Activated CD8-positive, alpha-beta memory T cell treated with anti-CD3 and anti-CD28 coated beads, Interleukin-2, amount 10 ng/mL, durations not matched to agents 7 days and 5 days (primary cell): ENCODE measurements at regions not wholly inside any gene's neighbourhood (a gene's known extent, or its start where the extent isn't known, plus 50 kb on each side); places are given as distances from the start of the nearest gene placed in this dataset.
"Not testable (repeated sequence)": the region's sequence is repeated elsewhere in the genome, so short reads cannot be mapped to it uniquely, and the experiment has no call there.

Experiments used
- ATAC-seq: fragments of 150-1000 bp; cut with Tn5 transposase; one replicate; pipeline ENCODE4 v1.10.0; 2021; ENCODE audit warnings: moderate library complexity
- CTCF ChIA-PET: fragments of 350-600 bp; sonication (Branson Sonifier 250); formaldehyde crosslinking; loops from one replicate; lab custom pipeline; 2021; ENCODE audit warnings: antibody characterized with exemption; lab: Charles Lee
- DNase-seq: peaks from one replicate; pipeline ENCODE4 v3.0.0-alpha.2; 2020
- H3K27ac Mint-ChIP-seq: one replicate; pipeline ENCODE4 v1.8.0; 2021; ENCODE audit warnings: mild to moderate bottlenecking, mixed read lengths
- H3K27me3 Mint-ChIP-seq: one replicate; pipeline ENCODE4 v1.8.0; 2021; ENCODE audit warnings: mixed read lengths
- H3K36me3 Mint-ChIP-seq: one replicate; pipeline ENCODE4 v1.8.0; 2021; ENCODE audit warnings: mild to moderate bottlenecking, mixed read lengths
- H3K4me1 Mint-ChIP-seq: one replicate; pipeline ENCODE4 v1.8.0; 2021; ENCODE audit warnings: mixed read lengths
- H3K4me3 Mint-ChIP-seq: one replicate; pipeline ENCODE4 v1.8.0; 2021; ENCODE audit warnings: mild to moderate bottlenecking, moderate library complexity, mixed read lengths
- H3K9me3 Mint-ChIP-seq: one replicate; pipeline ENCODE4 v1.8.0; 2022; ENCODE audit warnings: low read depth, mixed read lengths

GRCh38 chr11:133635244-133635739, 103.0 kb upstream of the OPCML start:
- Mint-ChIP-seq H3K27ac (no peak overlapping the region), H3K4me1 (no peaks in the 10 kb centered on the region), H3K27me3 (no peaks in the 10 kb centered on the region), H3K9me3 (no peaks in the 10 kb centered on the region), H3K36me3 (no peaks in the 10 kb centered on the region), H3K4me3 (no peak overlapping the region)
- CTCF ChIA-PET = no interaction called here
- no peak for DNase-seq
- ATAC-seq = no peak

GRCh38 chr11:133628371-133628770, 96.1 kb upstream of the OPCML start:
- CTCF ChIA-PET, H3K27ac Mint-ChIP-seq, H3K9me3 Mint-ChIP-seq, H3K4me3 Mint-ChIP-seq, DNase-seq, ATAC-seq, H3K36me3 Mint-ChIP-seq, H3K4me1 Mint-ChIP-seq, H3K27me3 Mint-ChIP-seq: not testable (repeated sequence)

GRCh38 chr11:133621611-133622010, 89.3 kb upstream of the OPCML start:
- Mint-ChIP-seq H3K27ac (no peak overlapping the region), H3K4me1 (no peaks in the 10 kb centered on the region), H3K4me3 (no peak overlapping the region), H3K9me3 (no peaks in the 10 kb centered on the region), H3K27me3 (no peaks in the 10 kb centered on the region), H3K36me3 (no peaks in the 10 kb centered on the region)
- no peak for ATAC-seq
- CTCF ChIA-PET = interaction anchor here (0.6 kb wide), 1 partner anchor 61 kb away, joined by 4 read pairs; no protein-coding TSS in a partner anchor
- DNase-seq = no peak

GRCh38 chr11:133619973-133620372, 87.7 kb upstream of the OPCML start:
- Mint-ChIP-seq H3K36me3 (no peaks in the 10 kb centered on the region), H3K4me3 (no peak overlapping the region), H3K4me1 (no peaks in the 10 kb centered on the region), H3K27ac (no peak overlapping the region), H3K27me3 (no peaks in the 10 kb centered on the region), H3K9me3 (peaks cover 3% of the 10 kb centered on the region)
- CTCF ChIA-PET = no interaction called here
- no peak for DNase-seq
- no peak for ATAC-seq

GRCh38 chr11:133619397-133619796, 87.1 kb upstream of the OPCML start:
- H3K27me3 Mint-ChIP-seq = no peaks in the 10 kb centered on the region
- no peaks in the 10 kb centered on the region for H3K36me3 Mint-ChIP-seq
- peaks cover 3% of the 10 kb centered on the region for H3K9me3 Mint-ChIP-seq
- no peak overlapping the region for H3K27ac Mint-ChIP-seq
- no peak overlapping the region for H3K4me3 Mint-ChIP-seq
- CTCF ChIA-PET = no interaction called here
- ATAC-seq (no peak), DNase-seq (no peak)
- no peaks in the 10 kb centered on the region for H3K4me1 Mint-ChIP-seq

GRCh38 chr11:133618544-133618943, 86.2 kb upstream of the OPCML start:
- Mint-ChIP-seq H3K9me3 (peaks cover 5% of the 10 kb centered on the region), H3K4me3 (no peak overlapping the region), H3K36me3 (no peaks in the 10 kb centered on the region), H3K27ac (no peak overlapping the region), H3K27me3 (no peaks in the 10 kb centered on the region), H3K4me1 (no peaks in the 10 kb centered on the region)
- CTCF ChIA-PET = no interaction called here
- no peak for DNase-seq
- ATAC-seq = no peak

GRCh38 chr11:133608496-133608895, 76.2 kb upstream of the OPCML start:
- DNase-seq = no peak
- Mint-ChIP-seq H3K4me3 (no peak overlapping the region), H3K27me3 (no peaks in the 10 kb centered on the region)

GRCh38 chr11:133606124-133606523, 73.8 kb upstream of the OPCML start:
- no peaks in the 10 kb centered on the region for H3K4me1 Mint-ChIP-seq
- H3K27ac Mint-ChIP-seq = no peak overlapping the region
- H3K4me3 Mint-ChIP-seq = no peak overlapping the region

More at GRCh38 chr11:133608496-133608895, 76.2 kb upstream of the OPCML start:
- H3K9me3 Mint-ChIP-seq = no peaks in the 10 kb centered on the region
- CTCF ChIA-PET = no interaction called here
- H3K36me3 Mint-ChIP-seq = no peaks in the 10 kb centered on the region
- H3K27ac Mint-ChIP-seq = no peak overlapping the region
- ATAC-seq = no peak
- no peaks in the 10 kb centered on the region for H3K4me1 Mint-ChIP-seq

GRCh38 chr11:133605482-133605881, 73.2 kb upstream of the OPCML start:
- DNase-seq = no peak
- CTCF ChIA-PET = no interaction called here
- no peaks in the 10 kb centered on the region for H3K9me3 Mint-ChIP-seq

More at GRCh38 chr11:133606124-133606523, 73.8 kb upstream of the OPCML start:
- DNase-seq (no peak), ATAC-seq (no peak)
- Mint-ChIP-seq H3K27me3 (no peaks in the 10 kb centered on the region), H3K9me3 (no peaks in the 10 kb centered on the region), H3K36me3 (no peaks in the 10 kb centered on the region)
- CTCF ChIA-PET = no interaction called here

GRCh38 chr11:133601641-133602040, 69.3 kb upstream of the OPCML start:
- Mint-ChIP-seq H3K27me3 (no peaks in the 10 kb centered on the region), H3K4me1 (no peaks in the 10 kb centered on the region), H3K27ac (no peak overlapping the region), H3K36me3 (no peaks in the 10 kb centered on the region), H3K4me3 (no peak overlapping the region), H3K9me3 (no peaks in the 10 kb centered on the region)
- CTCF ChIA-PET = no interaction called here
- DNase-seq (no peak), ATAC-seq (no peak)

More at GRCh38 chr11:133605482-133605881, 73.2 kb upstream of the OPCML start:
- ATAC-seq = no peak
- H3K36me3 Mint-ChIP-seq = no peaks in the 10 kb centered on the region
- H3K4me1 Mint-ChIP-seq = no peaks in the 10 kb centered on the region
- H3K27me3 Mint-ChIP-seq = no peaks in the 10 kb centered on the region
- H3K27ac Mint-ChIP-seq = no peak overlapping the region
- H3K4me3 Mint-ChIP-seq = no peak overlapping the region

GRCh38 chr11:133600786-133601185, 68.5 kb upstream of the OPCML start:
- DNase-seq (no peak), ATAC-seq (no peak)
- no peak overlapping the region for H3K4me3 Mint-ChIP-seq
- H3K27ac Mint-ChIP-seq = no peak overlapping the region
- H3K36me3 Mint-ChIP-seq = no peaks in the 10 kb centered on the region
- H3K9me3 Mint-ChIP-seq = no peaks in the 10 kb centered on the region
- no peaks in the 10 kb centered on the region for H3K27me3 Mint-ChIP-seq
- CTCF ChIA-PET = no interaction called here
- no peaks in the 10 kb centered on the region for H3K4me1 Mint-ChIP-seq

GRCh38 chr11:133600306-133600705, 68.0 kb upstream of the OPCML start:
- H3K4me3 Mint-ChIP-seq = no peak overlapping the region
- H3K27ac Mint-ChIP-seq = no peak overlapping the region
- H3K36me3 Mint-ChIP-seq = no peaks in the 10 kb centered on the region
- no peak for DNase-seq
- no peaks in the 10 kb centered on the region for H3K27me3 Mint-ChIP-seq
- no peaks in the 10 kb centered on the region for H3K9me3 Mint-ChIP-seq
- ATAC-seq = no peak
- no peaks in the 10 kb centered on the region for H3K4me1 Mint-ChIP-seq
- CTCF ChIA-PET = no interaction called here

- CTCF ChIA-PET = no interaction called here
- ATAC-seq = no peak
- no peaks in the 10 kb centered on the region for H3K9me3 Mint-ChIP-seq
- H3K4me3 Mint-ChIP-seq = no peak overlapping the region
- H3K27ac Mint-ChIP-seq = no peak overlapping the region
- H3K36me3 Mint-ChIP-seq = no peaks in the 10 kb centered on the region
- no peaks in the 10 kb centered on the region for H3K4me1 Mint-ChIP-seq
- DNase-seq = no peak
- no peaks in the 10 kb centered on the region for H3K27me3 Mint-ChIP-seq
Observed at GRCh38 chr11:133598906-133599305, 66.6 kb upstream of the OPCML start.

- no peak overlapping the region for H3K27ac Mint-ChIP-seq
- ATAC-seq (no peak), DNase-seq (no peak)
- H3K27me3 Mint-ChIP-seq = no peaks in the 10 kb centered on the region
- CTCF ChIA-PET = no interaction called here
- no peak overlapping the region for H3K4me3 Mint-ChIP-seq
- H3K9me3 Mint-ChIP-seq = no peaks in the 10 kb centered on the region
- no peaks in the 10 kb centered on the region for H3K4me1 Mint-ChIP-seq
- no peaks in the 10 kb centered on the region for H3K36me3 Mint-ChIP-seq
Observed at GRCh38 chr11:133597236-133597635, 64.9 kb upstream of the OPCML start.
